NCI-H146 treated with DMSO at 0.1 percent for 48 hours (cell line): ENCODE measurements at regions not wholly inside any gene's neighbourhood (a gene's known extent, or its start where the extent isn't known, plus 50 kb on each side); places are given as distances from the start of the nearest gene placed in this dataset.
A peak's percentile ranks its signal among the peaks of the same experiment; 100 is the strongest.

Experiments used
- DNase-seq: peaks from one replicate; lab custom pipeline; 2025; ENCODE audit not compliant: unreplicated experiment; lab: John Stamatoyannopoulos, UW

DNA sequence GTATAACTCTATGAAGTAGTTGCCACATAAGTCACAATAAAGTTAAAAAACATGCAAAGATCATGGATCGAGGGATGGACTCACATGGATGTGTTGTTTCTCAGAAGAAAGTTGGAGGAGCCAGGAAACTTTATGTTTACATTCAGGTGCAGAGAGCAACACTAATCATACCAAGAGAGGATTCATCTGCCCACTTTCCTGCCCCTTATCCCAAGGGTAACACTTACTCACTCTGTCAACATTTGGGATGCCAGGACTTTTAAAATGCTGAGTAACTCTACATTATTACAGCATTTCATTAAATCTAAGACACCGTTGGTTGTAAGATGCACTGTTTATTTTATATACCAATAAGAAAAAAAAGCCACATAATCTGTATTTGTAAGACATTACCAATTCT, 170.4 kb downstream of the KCNE4 start:
- no peak for DNase-seq

DNA sequence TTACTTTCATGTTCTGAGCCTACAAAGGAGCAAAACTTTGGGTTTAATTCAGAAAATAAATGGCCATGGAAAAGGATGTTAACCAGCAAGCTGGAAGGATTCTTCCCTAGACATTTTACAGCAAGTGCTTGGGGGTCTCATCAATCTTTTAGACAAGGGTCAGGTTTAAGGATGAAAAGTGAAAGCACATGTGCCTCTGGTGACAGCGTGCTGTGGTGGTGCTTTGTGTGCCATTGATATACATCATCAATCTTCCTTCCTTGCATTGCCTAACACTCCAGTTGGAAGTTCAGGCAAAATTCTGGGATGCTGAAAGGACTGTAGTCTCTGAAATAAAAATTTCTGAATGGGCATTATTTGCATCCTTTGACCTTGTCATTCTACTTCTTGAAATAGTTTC, 171.2 kb downstream of the KCNE4 start:
- no peak for DNase-seq

DNA sequence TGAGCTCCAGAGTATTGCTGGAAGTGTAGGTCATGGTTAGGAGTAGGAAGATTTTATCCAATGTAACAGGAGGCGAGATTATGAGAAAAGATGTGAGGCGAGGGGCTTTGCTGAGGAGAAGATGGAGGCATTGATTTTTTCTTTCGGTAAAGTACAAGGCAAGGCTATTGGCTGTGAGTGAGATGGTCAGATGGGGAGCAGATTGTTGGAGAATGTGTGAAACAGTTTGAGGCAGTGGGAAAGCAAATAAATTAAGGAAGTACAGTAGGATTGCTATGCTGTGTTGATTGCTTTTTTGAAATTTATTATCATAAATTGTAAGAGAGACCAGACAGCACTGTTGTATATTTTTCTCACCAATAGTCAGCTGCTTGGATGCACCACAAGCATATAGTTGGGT, 173.3 kb downstream of the KCNE4 start:
- no peak for DNase-seq

DNA sequence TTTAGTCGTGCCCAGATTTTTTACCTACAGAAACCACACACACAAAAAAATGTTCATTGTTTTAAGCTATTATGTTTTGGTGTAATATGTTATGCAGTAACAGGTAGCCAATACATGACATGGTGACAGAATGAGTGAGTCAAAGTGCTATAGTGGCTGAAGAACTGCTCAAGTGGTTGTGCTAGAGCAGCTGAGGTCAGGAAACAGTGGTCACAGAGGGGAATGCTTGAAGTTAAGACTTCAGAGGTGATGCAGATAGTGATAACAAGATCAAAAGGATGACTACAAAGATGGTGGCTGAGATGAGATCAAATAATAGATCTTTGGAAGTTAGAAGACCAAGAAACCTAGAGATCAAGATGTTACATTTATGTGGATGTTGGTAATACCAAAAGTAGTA, 174.3 kb downstream of the KCNE4 start:
- no peak for DNase-seq

- no peak for DNase-seq
Measured at GRCh38 chr2:223227338-223227737, 175.3 kb downstream of the KCNE4 start.

DNA sequence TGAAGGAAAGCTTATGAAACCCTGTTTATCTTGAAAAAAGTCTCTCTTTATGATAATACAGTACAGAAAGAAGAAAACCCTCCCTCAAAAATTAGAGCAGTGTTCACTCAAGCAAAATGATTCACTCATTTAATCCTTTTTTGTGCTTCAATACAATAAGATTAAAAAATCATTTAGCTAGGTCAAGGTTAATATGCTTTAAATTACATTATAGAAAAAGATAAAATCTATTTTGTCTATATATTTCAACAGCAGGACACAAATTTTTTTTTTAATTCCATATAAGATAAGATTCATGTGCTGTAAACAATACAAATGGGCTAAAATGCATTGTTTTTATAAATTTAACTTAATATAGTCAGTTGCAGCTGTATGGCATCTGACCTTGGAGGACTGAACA, 176.9 kb downstream of the KCNE4 start:
- DNase-seq, result no peak

- DNase-seq, result no peak
Measured at GRCh38 chr2:223230352-223230751, 178.4 kb downstream of the KCNE4 start.

DNA sequence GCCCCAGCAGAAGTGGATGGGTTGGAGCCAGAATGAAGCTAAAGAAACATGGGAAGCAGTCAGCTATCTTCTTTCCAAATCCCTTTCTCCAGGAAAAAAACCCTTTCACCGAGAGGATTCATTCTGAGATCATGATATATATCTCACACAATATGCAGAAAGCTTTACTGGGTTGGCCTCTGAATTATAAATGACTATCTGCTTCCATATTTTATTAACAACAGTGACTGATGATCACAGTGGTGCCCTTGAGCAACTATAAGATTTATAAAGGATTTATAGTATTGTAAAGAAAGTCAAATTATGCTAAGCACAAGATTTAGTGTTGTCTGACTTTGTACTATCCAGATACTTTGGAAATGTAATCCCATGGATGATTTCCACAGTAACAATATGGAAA, 180.3 kb downstream of the KCNE4 start:
- no peak for DNase-seq

DNA sequence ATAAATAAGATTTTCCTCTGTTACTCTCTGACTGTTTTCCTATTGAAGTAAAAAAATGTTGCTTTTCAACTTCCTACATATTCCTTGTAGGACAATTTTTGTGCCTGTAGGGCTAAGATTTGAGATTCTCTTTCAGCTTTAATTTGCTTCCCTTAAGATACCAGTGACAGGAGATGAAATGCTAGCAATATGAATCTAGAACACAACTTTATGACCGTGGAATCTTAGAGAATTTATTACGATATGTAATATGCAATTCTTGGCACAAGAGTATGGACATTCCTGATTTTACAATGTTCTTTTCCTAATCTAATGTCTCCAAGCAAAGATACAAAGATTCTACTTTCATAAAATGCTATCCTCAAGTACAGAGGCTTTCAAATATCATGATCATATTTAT, 180.9 kb downstream of the KCNE4 start:
- DNase-seq, result no peak

DNA sequence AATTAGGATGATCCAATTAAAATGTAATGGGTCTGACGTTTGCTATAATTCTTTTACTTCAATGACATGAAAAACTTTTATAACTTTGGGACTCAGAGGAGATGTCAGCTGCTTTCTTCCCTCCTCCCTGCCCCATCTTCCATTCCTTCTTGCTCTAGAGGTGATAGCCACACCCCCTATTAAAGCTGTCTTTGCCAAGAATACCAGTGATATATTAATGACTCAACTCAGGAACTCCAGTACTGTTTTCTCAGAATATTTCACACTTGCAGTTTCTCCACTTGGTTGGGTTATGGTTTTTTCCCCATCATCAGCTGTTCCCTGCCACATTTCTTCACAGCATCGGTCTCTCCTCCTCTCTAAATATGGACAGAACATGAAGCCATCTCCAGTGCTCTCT, 184.0 kb downstream of the KCNE4 start:
- DNase-seq, result no peak

DNA sequence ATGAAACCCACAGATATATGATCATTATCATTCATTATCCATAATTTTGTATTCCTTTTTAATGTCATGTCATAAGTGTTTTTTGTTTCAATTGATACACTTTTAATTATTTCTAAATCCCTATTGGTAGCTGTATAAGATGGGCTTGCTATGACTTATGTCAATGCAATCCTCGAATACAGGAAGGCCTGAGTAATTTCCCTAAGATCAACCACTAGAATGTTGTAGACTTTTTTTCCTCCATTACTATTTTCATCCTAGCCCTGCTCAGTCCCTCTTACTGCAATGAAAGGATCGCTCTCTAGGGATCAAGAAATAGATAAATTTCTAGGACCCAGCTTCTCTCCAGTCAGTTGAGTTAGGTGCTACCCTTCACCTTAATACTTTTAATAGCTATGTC, 186.3 kb downstream of the KCNE4 start:
- no peak for DNase-seq

DNA sequence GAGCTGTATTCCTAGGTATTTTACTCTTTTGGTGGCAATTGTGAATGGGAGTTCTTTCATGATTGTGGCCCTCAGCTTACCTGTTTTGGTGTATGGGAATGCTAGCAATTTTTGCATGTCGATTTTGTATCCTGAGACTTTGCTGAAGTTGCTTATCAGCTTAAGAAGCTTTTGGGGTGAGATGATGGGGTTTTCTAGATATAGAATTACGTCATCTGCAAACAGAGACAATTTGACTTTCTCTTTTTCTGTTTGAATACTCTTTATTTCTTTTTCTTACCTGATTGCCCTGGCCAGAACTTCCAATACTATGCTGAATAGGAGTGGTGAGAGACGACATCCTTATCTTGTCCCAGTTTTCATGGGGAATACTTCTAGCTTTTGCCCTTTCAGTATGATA, 191.2 kb downstream of the KCNE4 start:
- DNase-seq, result no peak

DNA sequence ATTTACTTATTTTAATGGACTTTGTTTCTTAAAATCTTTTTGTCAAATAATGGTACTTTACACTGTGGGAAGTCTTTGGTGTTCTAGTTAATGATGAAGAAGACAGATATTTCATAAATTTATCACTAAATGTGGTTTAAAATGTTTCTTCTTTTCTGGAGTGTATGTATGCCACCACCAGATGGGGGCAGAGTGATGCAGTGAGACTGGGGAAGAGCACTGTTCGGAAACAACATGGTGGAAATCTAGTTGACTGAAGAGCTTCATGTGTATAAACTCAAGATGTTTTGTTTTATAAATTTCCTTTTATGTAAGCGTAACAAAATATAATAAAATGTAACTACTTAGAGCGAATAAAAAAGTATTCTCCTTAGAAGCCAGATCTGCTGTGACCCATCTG, 195.1 kb downstream of the KCNE4 start:
- peak; percentile 33 for DNase-seq

GRCh38 chr2:223251656-223252229, 199.8 kb downstream of the KCNE4 start:
- DNase-seq, result no peak

GRCh38 chr2:223260681-223261080, 208.7 kb downstream of the KCNE4 start:
- no peak for DNase-seq

DNA sequence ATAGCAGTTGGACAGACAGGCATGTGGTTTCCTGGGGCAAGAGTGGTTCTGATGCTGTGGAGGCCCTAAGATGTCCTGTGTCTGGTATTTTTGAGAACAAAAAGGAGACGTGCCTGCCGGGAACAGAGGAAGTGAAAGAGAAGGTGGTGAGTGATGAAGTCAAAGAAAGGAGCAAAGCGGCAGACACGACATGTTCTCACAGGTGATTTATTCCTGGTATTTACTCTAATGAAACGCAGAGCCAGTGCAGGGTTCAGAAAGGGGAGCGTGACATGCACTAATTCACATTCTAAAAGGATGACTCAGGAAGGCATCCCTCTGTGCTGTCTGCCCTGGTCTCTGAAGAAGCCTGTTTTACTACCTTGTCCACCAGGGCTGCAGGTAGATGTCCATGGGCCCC, 211.0 kb downstream of the KCNE4 start:
- DNase-seq, result no peak

DNA sequence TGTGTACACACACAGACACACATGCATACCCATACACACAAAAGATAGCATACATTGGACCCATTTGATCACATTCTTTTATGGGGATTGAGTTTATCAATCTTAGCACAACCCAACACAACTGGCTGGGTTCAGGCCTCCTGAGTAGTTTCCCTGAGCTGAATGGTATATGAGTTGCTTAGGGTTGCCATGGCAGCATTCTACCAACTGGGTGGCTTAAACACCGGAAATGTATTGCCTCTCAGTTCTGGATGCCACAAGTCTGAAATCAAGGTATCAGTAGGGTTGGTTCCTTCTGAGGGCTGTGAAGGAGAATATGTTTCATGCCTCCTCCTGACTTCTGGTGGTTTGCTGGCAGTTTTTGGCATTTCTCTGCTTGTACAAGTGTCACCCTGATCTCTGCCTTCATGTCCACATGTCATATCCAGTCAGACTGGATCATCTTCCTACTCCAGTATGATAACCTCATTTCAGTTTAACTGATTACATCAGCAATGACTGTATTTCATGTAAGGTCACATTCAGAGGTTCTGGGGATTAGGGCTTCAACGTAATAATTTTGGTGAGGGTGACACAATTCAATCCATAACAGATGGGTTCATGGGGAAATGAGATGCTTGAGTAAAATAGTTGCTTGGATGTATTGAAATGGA, 212.7 kb downstream of the KCNE4 start:
- DNase-seq, result no peak

DNA sequence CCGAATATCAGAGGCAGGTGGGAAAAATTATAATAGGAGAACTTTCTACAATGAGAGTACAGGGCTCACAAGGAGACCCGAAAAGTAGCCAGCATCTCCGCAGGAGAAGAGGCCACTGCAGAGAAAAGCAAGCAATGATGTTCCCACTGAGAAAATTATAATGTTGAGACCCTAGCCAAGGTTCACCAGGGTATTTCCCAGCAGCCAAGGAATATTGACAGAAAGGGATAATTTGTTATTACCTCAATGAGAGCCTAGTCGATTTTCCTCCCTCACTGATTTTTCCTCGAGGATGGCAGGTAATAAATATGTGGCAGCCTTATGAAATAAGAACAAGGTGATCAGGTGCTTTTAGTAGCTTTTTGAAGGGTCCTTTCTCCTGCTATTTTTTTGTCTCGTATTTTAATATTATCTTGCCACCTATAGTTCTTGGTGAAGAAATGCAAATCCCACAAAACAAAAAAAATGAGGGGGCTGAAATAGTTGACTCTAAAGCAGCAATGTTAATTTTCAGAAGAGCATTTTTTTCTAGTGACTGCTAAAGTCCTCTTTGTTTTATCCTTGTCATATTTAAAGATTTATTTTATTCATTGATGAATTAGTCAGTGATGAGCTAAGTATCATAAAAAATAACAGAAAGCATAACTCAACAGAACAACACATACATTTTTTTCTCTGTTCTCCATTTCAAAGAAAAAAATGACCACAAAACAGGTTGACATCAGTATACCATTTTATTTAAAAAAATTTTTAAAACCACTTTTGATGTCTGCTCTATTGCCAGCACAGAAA, 215.4 kb downstream of the KCNE4 start:
- no peak for DNase-seq

DNA sequence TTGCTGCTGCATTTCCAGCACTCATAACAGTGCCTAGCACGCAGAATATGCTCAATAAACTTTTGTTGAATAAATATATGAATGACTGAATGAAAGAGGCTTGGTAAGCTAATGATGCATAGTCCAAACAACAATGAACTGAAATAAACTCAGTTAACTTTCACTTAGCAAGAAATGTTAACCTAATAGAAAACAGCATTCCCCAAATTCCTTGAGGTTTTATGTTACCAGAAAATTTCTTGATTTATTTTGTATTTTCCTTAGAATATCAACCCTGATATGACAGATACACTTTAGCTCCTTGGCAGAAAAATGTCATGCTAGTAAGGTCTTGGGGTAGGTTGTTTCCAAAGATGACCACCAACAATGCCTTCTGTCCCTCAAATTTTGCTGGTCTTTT, 217.4 kb downstream of the KCNE4 start:
- no peak for DNase-seq

DNA sequence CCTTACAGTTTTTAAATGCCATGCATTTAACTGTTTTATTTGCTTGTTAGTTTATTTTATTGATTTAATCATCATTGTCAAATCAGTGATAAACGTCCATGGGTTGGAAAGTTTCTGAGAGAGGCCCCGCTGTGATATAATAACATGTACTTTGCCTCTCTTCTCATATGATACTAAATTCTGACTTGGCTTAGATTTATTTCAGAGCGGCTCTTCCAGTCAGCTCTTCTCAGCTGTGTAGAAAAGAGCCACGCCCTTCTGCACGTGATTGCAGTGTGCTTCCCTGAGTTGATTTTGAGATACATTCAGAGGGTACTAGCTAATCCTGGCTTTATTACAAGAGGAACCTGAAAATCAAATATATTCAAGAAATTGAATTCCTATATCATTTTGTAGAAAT, 218.6 kb downstream of the KCNE4 start:
- no peak for DNase-seq

GRCh38 chr2:223273995-223274394, 222.0 kb downstream of the KCNE4 start:
- DNase-seq, result no peak

GRCh38 chr2:223282221-223282620, 230.2 kb downstream of the KCNE4 start:
- DNase-seq, result no peak

DNA sequence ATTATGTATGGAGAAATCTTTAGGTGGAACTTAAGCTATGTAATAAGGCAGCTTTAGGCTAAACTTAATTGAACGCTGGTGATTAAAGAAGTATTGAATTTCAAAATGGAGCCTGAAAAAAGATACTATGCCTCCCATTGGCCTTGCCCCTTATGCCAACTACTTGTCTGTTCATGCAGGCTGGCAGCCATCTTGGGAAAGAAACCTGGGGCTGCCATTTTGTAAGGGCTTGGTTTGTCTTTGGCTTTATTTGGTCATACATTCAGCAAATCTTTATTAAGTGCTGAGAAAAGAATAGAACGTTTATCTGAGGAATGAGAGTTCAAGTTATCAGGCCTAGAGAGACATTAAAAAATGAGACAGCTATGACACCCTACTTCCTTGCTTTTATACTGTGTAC, 231.3 kb downstream of the KCNE4 start:
- DNase-seq, result no peak
